ENCODE measurements at regions not wholly inside any gene's neighbourhood (a gene's known extent, or its start where the extent isn't known, plus 50 kb on each side); places are given as distances from the start of the nearest gene placed in this dataset.
"Not testable (repeated sequence)": the region's sequence is repeated elsewhere in the genome, so short reads cannot be mapped to it uniquely, and the experiment has no call there.

DNA sequence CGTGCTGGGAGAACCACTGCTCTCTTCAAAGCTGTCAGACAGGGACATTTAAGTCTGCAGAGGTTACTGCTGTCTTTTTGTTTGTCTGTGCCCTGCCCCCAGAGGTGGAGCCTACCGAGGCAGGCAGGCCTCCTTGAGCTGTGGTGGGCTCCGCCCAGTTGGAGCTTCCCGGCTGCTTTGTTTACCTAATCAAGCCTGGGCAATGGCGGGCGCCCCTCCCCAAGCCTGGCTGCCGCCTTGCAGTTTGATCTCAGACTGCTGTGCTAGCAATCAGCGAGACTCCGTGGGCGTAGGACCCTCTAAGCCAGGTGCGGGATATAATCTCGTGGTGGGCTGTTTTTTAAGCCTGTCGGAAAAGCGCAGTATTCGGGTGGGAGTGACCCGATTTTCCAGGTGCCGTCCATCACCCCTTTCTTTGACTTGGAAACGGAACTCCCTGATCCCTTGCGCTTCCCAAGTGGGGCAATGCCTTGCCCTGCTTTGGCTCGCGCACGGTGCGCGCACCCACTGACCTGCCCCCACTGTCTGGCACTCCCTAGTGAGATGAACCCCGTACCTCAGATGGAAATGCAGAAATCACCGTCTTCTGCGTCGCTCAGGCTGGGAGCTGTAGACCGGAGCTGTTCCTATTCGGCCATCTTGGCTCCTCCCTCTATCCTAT is 617.0 kb downstream of the ADCYAP1 start:
- TF ChIP-seq POLR2A (IDR thresholded peaks at IDR 0.05); POLR2AphosphoS5 (IDR thresholded peaks at IDR 0.05; ENCODE audit: insufficient read depth in 1 of 2, low read depth in 1 of 2): not testable (repeated sequence)
- TF ChIP-seq, protein P1, sequence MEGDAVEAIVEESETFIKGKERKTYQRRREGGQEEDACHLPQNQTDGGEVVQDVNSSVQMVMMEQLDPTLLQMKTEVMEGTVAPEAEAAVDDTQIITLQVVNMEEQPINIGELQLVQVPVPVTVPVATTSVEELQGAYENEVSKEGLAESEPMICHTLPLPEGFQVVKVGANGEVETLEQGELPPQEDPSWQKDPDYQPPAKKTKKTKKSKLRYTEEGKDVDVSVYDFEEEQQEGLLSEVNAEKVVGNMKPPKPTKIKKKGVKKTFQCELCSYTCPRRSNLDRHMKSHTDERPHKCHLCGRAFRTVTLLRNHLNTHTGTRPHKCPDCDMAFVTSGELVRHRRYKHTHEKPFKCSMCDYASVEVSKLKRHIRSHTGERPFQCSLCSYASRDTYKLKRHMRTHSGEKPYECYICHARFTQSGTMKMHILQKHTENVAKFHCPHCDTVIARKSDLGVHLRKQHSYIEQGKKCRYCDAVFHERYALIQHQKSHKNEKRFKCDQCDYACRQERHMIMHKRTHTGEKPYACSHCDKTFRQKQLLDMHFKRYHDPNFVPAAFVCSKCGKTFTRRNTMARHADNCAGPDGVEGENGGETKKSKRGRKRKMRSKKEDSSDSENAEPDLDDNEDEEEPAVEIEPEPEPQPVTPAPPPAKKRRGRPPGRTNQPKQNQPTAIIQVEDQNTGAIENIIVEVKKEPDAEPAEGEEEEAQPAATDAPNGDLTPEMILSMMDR (IDR thresholded peaks at IDR 0.05), result not testable (repeated sequence)
